ENCODE measurements at regions not wholly inside any gene's neighbourhood (a gene's known extent, or its start where the extent isn't known, plus 50 kb on each side); places are given as distances from the start of the nearest gene placed in this dataset.

DNA sequence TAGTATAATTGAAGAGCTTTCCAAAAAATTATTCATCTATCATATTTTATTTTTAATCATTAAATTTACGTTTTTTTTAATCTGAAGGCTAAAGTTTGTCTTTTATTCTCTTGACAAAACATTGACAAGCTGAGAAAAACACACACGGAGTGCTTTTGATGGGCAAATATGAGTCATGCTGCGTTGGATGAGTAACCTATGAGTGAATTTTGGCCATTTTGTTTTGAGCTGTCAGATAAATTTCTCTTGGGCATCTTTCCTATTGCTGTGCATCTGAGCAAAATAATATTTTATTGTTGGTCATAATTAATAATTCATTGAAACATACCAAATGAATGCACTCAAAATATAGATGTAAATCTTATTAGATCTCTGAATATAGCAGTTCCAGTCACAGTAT is 1144.1 kb upstream of the ADGRL2 start (continued):
- TF ChIP-seq, protein P1, sequence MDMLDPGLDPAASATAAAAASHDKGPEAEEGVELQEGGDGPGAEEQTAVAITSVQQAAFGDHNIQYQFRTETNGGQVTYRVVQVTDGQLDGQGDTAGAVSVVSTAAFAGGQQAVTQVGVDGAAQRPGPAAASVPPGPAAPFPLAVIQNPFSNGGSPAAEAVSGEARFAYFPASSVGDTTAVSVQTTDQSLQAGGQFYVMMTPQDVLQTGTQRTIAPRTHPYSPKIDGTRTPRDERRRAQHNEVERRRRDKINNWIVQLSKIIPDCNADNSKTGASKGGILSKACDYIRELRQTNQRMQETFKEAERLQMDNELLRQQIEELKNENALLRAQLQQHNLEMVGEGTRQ (IDR thresholded peaks at IDR 0.05; ENCODE audit: low read length) = no peak
- no peak for TF ChIP-seq SAP30 (IDR thresholded peaks at IDR 0.05; ENCODE audit: insufficient read depth, insufficient replicate concordance, low read length)

All from H1 (cell line).